ENCODE measurements at regions not wholly inside any gene's neighbourhood (a gene's known extent, or its start where the extent isn't known, plus 50 kb on each side); places are given as distances from the start of the nearest gene placed in this dataset.

DNA sequence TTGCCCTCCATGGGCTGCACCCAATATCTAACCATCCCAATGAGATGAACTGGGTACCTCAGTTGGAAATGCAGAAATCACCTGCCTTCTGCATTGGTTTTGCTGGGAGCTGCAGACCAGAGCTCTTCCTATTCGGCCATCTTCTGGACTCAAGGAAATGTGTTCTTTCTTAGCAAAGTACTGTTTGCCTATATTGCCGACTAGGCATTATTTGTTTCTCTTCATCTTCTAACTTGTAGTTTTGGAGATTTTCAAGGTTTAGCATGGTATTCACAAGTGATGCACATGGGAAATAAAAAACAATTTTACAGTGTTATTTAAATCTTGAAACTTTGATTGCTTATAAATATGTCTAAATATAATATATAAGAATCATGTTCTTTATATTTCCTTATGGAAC is 377.8 kb upstream of the POU1F1 start:
- TF ChIP-seq CTCF (IDR thresholded peaks at IDR 0.05) (no peak), POLR2A (IDR thresholded peaks at IDR 0.05) (no peak)
